Epidermal melanocyte (primary cell): ENCODE measurements at regions not wholly inside any gene's neighbourhood (a gene's known extent, or its start where the extent isn't known, plus 50 kb on each side); places are given as distances from the start of the nearest gene placed in this dataset.

Experiments used
- DNase-seq: peaks from one replicate; pipeline ENCODE4 v3.0.0; 2011; ENCODE audit warnings: low spot score; ENCODE audit not compliant: insufficient read length

- no peak for DNase-seq
Measured at GRCh38 chr11:69916806-69917387, 97.7 kb upstream of the FGF3 start.

- no peak for DNase-seq
Measured at GRCh38 chr11:69917529-69917928, 98.3 kb upstream of the FGF3 start.

- no peak for DNase-seq
Measured at GRCh38 chr11:69918231-69918937, 99.2 kb upstream of the FGF3 start.

GRCh38 chr11:69918938-69919650 lies 99.9 kb upstream of the FGF3 start:
- DNase-seq: peak; percentile 40

GRCh38 chr11:69919659-69920344 lies 100.6 kb upstream of the FGF3 start:
- no peak for DNase-seq

- no peak for DNase-seq
Measured at GRCh38 chr11:69920345-69921127, 101.3 kb upstream of the FGF3 start.

- DNase-seq: no peak
Measured at GRCh38 chr11:69921128-69922014, 102.2 kb upstream of the FGF3 start.

GRCh38 chr11:69922015-69922595 lies 102.9 kb upstream of the FGF3 start:
- DNase-seq: no peak

- DNase-seq: no peak
Measured at GRCh38 chr11:69922596-69923111, 103.4 kb upstream of the FGF3 start.

- no peak for DNase-seq
Measured at GRCh38 chr11:69923196-69923595, 104.0 kb upstream of the FGF3 start.

GRCh38 chr11:69923641-69924307 lies 104.6 kb upstream of the FGF3 start:
- no peak for DNase-seq

GRCh38 chr11:69924308-69925161 lies 105.3 kb upstream of the FGF3 start:
- no peak for DNase-seq

GRCh38 chr11:69925366-69926196 lies 106.4 kb upstream of the FGF3 start:
- no peak for DNase-seq

GRCh38 chr11:69926376-69927050 lies 107.3 kb upstream of the FGF3 start:
- no peak for DNase-seq

- no peak for DNase-seq
Measured at GRCh38 chr11:69928121-69928520, 108.9 kb upstream of the FGF3 start.

GRCh38 chr11:69928975-69929374 lies 109.8 kb upstream of the FGF3 start:
- no peak for DNase-seq
